Transverse colon (tissue), 4 donors: ENCODE measurements at regions not wholly inside any gene's neighbourhood (a gene's known extent, or its start where the extent isn't known, plus 50 kb on each side); places are given as distances from the start of the nearest gene placed in this dataset.
A peak's percentile ranks its signal among the peaks of the same experiment; 100 is the strongest.

Source experiments
- DNase-seq: peaks from one replicate; pipeline ENCODE4 v3.0.0-alpha.2; 2019
- H3K27ac ChIP-seq, 4 donors: fragments of 200-600 bp; sonication (generic); 2 replicates each; pipeline ENCODE4 v1.5.1; 2016 to 2018; ENCODE audit warnings: inconsistent platforms in 4 of 4
- H3K27me3 ChIP-seq: fragments of 200-600 bp; sonication (generic); 2 replicates; pipeline ENCODE4 v1.5.1; 2017; ENCODE audit warnings: inconsistent platforms
- H3K36me3 ChIP-seq, 4 donors: fragments of 200-600 bp; sonication (generic); 2 replicates each; pipeline ENCODE4 v1.5.1; 2017 to 2019; ENCODE audit warnings: inconsistent platforms in 4 of 4
- H3K4me1 ChIP-seq, 4 donors: fragments of 200-600 bp; sonication (generic); 2 replicates each; pipeline ENCODE4 v1.5.1; 2017 to 2020; ENCODE audit warnings: inconsistent platforms in 4 of 4
- H3K4me3 ChIP-seq, 4 donors: fragments of 200-600 bp; sonication (generic); 1 replicate in 1 of 4; 2 replicates in 3 of 4; pipeline versions ENCODE4 v1.5.1 to v1.6.1; 2017 to 2019; ENCODE audit warnings: inconsistent platforms in 4 of 4
- H3K9me3 ChIP-seq, 2 donors: fragments of 200-600 bp; sonication (generic); 2 replicates each; pipeline ENCODE4 v1.5.1; 2017 to 2019; ENCODE audit warnings: inconsistent platforms in 2 of 2
- CTCF ChIP-seq, 5 experiments: fragments of 200-600 bp in 3 of 5; fragments of 450-650 bp in 2 of 5; sonication (generic) in 3 of 5; IDR thresholded peaks; 1 replicate in 2 of 5; 2 replicates in 3 of 5; pipeline ENCODE4 v1.5.1; 2016 to 2017; ENCODE audit warnings: antibody characterized with exemption in 5 of 5, inconsistent platforms in 3 of 5, mild to moderate bottlenecking in 2 of 5, moderate library complexity in 1 of 5
- EP300 ChIP-seq: sonication (generic); formaldehyde crosslinking; IDR thresholded peaks from one replicate; pipeline ENCODE4 v1.6.1; 2017; ENCODE audit warnings: antibody characterized with exemption, low read depth
- POLR2A ChIP-seq: fragments of 450-650 bp; IDR thresholded peaks from one replicate; pipeline ENCODE4 v1.6.1; 2016; ENCODE audit warnings: antibody characterized with exemption, mild to moderate bottlenecking, moderate library complexity
- POLR2AphosphoS5 ChIP-seq, 3 donors: sonication (generic); formaldehyde crosslinking; IDR thresholded peaks; one replicate each; pipeline ENCODE4 v1.6.1; 2016; ENCODE audit warnings: antibody characterized with exemption in 3 of 3
- WGBS, 2 donors: methylation state at CpG; one replicate each; pipeline ENCODE4 v1.1.5; 2018; ENCODE audit warnings: low coverage in 1 of 2; 5-methylcytosine and 5-hydroxymethylcytosine counted together
- in situ Hi-C, 4 donors: fragments of 200-750 bp; cut with MboI; loops; one replicate each; pipeline versions ENCODE4 v1.15.0 to v1.15.1; 2017; ENCODE audit warnings: low sequenced_read_pairs in 3 of 4, low pct_ligation_motif_present in 1 of 4, low pct_unique_long_range_greater_than_20kb in 1 of 4
- intact Hi-C: fragments of 100-400 bp; cut with DNase I; formaldehyde crosslinking; loops from one replicate; pipeline ENCODE4 v1.15.1; 2023; ENCODE audit warnings: low total_unique reads

DNA sequence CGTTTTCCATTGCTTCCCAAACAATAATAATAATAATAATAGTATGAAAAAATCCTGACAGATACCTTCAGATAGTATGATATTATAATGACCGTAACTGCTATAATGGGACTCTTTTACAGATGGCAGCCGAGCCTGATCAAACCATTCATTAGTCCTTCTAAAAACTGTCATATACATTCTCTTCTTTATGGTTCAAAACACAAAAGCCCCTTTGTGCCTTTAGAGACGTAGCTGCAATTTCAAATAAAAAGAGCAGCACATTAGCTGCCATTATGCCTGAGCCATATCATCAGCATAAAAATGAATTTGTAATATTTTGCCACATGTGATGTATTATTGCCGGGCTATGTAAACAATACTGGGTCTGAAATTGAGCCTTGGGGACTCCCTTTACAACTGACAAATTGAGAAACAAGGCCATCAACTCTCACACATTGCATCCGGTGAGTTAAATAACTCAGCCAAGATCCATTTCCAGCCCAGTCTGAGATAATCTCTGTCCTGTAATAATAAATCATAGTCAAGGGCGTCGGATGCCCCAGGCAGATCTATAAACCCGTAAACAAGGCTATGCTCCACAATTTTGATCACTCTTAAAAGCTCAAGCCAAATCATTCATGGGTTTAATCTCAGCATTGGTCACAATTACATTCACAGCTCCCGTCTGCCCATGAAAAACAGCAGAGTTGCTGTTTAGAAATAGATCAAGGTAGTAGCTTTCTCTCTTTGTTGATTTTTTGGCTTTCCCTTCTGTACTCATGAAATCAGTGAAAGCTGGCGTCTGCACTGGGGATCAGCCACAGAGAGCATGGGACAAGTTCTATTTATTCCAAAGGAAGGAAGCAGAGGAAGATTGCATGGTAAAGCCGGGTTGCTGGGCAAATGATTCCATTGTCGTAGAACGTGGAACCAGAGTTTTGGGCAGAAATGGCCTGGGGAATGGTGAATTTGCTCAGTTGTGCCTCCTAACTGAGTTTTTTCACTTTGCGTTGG lies 150.1 kb upstream of the BMPER start:
- Histone ChIP-seq H3K4me3 (no peak overlapping the region), H3K27me3 (no peaks in the 10 kb centered on the region), H3K9me3 (no peaks in the 10 kb centered on the region), H3K4me1 (peaks cover 0 to 14% (median 4%) of the 10 kb centered on the region in 4 donors), H3K27ac (no peak overlapping the region), H3K36me3 (no peaks in the 10 kb centered on the region)
- no peak for DNase-seq
- no peak for TF ChIP-seq CTCF (IDR thresholded peaks at IDR 0.05)
- no peak for TF ChIP-seq POLR2A
- TF ChIP-seq POLR2AphosphoS5 (IDR thresholded peaks at IDR 0.05), result no peak
- TF ChIP-seq EP300, result no peak
- intact Hi-C loops (loop anchor here (10.0 kb wide), 1 partner anchor 140 kb away; no protein-coding TSS in a partner anchor), in situ Hi-C loops (no loop called here)
- 58 to 72% methylated on average over 5 to 15 of the region's 15 CpGs for WGBS, 2 donors

- intact Hi-C loops (loop anchor here (10.0 kb wide), 1 partner anchor 138 kb away; no protein-coding TSS in a partner anchor), in situ Hi-C loops (no loop called here)
- TF ChIP-seq POLR2AphosphoS5 (IDR thresholded peaks at IDR 0.05) (no peak), CTCF (IDR thresholded peaks at IDR 0.05) (no peak), EP300 (no peak), POLR2A (no peak)
Measured at GRCh38 chr7:33757050-33757449, 148.3 kb upstream of the BMPER start.

GRCh38 chr7:33757563-33758165 lies 147.7 kb upstream of the BMPER start:
- TF ChIP-seq CTCF (IDR thresholded peaks at IDR 0.05) (peak; percentile 54 to 71 (median 64)), POLR2A (no peak)
- WGBS, 2 donors, result 27 to 35% methylated on average over 4 of the region's 4 CpGs
- Histone ChIP-seq H3K36me3 (no peaks in the 10 kb centered on the region), H3K4me3 (no peak overlapping the region), H3K4me1 (peaks cover 0 to 14% (median 4%) of the 10 kb centered on the region in 4 donors), H3K27ac (no peak overlapping the region), H3K27me3 (no peaks in the 10 kb centered on the region), H3K9me3 (no peaks in the 10 kb centered on the region)
- DNase-seq, result no peak
- intact Hi-C loops, result loop anchor here (10.0 kb wide), 1 partner anchor 137 kb away; no protein-coding TSS in a partner anchor
- in situ Hi-C loops, result no loop called here

More at GRCh38 chr7:33757050-33757449, 148.3 kb upstream of the BMPER start:
- H3K4me3 ChIP-seq, result no peak overlapping the region
- no peaks in the 10 kb centered on the region for H3K36me3 ChIP-seq
- no peaks in the 10 kb centered on the region for H3K9me3 ChIP-seq
- H3K27me3 ChIP-seq, result no peaks in the 10 kb centered on the region
- peaks cover 0 to 14% (median 4%) of the 10 kb centered on the region in 4 donors for H3K4me1 ChIP-seq
- no peak overlapping the region for H3K27ac ChIP-seq
- DNase-seq, result no peak
- 76 to 84% methylated on average over 7 of the region's 7 CpGs for WGBS, 2 donors

DNA sequence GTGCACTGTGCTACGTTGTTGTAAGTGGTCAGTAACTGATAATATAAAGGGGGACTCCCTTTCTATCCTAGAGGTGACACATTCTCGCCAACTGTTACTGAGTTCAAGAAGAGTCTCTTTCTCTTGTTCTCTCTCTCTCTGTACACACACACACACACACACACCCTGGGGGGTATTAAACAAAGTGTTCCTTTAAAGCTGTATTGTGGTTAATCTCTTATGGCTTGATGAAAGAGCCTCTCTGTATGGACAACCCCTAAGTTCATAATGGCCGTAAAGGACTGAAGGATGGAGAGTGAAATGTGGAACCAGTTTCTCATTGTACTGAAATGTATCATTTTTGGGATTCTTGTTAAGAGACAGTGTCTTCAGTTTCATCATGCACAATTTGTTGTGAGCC lies 145.2 kb upstream of the BMPER start:
- TF ChIP-seq EP300 (no peak), POLR2AphosphoS5 (IDR thresholded peaks at IDR 0.05) (no peak), POLR2A (no peak)
- intact Hi-C loops (no loop called here), in situ Hi-C loops (no loop called here)
- Histone ChIP-seq H3K27me3 (no peaks in the 10 kb centered on the region), H3K4me1 (peaks cover 0 to 6% (median 0%) of the 10 kb centered on the region in 4 donors), H3K9me3 (no peaks in the 10 kb centered on the region), H3K4me3 (no peak overlapping the region), H3K36me3 (no peaks in the 10 kb centered on the region), H3K27ac (no peak overlapping the region)
- no peak for DNase-seq
- 86 to 88% methylated on average over 3 of the region's 3 CpGs for WGBS, 2 donors
